Skeletal muscle satellite cell (primary cell): ENCODE measurements at regions not wholly inside any gene's neighbourhood (a gene's known extent, or its start where the extent isn't known, plus 50 kb on each side); places are given as distances from the start of the nearest gene placed in this dataset.
A peak's percentile ranks its signal among the peaks of the same experiment; 100 is the strongest.

Experiments
- H3K27me3 ChIP-seq: 2 replicates; pipeline ENCODE4 v1.7.0; 2013; ENCODE audit warnings: low read length; ENCODE audit not compliant: control insufficient read depth, insufficient read depth
- H3K36me3 ChIP-seq: 2 replicates; pipeline ENCODE4 v1.7.0; 2013; ENCODE audit warnings: mild to moderate bottlenecking, control low read depth, low read length; ENCODE audit not compliant: insufficient read depth
- H3K4me1 ChIP-seq: 2 replicates; pipeline ENCODE4 v1.7.0; 2013; ENCODE audit warnings: low read length; ENCODE audit not compliant: control insufficient read depth, insufficient read depth
- H3K4me2 ChIP-seq: 2 replicates; pipeline ENCODE4 v1.7.0; 2013; ENCODE audit warnings: mild to moderate bottlenecking, low read length
- H3K4me3 ChIP-seq: 2 replicates; pipeline ENCODE4 v1.7.0; 2013; ENCODE audit warnings: low read length
- H3K9ac ChIP-seq: 2 replicates; pipeline ENCODE4 v1.7.0; 2013; ENCODE audit warnings: mild to moderate bottlenecking, low read depth, low read length, moderate library complexity
- H3K9me3 ChIP-seq: replicated peaks from 2 replicates; pipeline ENCODE4 v1.7.0; 2013; ENCODE audit warnings: mild to moderate bottlenecking, control low read depth, low read length

DNA sequence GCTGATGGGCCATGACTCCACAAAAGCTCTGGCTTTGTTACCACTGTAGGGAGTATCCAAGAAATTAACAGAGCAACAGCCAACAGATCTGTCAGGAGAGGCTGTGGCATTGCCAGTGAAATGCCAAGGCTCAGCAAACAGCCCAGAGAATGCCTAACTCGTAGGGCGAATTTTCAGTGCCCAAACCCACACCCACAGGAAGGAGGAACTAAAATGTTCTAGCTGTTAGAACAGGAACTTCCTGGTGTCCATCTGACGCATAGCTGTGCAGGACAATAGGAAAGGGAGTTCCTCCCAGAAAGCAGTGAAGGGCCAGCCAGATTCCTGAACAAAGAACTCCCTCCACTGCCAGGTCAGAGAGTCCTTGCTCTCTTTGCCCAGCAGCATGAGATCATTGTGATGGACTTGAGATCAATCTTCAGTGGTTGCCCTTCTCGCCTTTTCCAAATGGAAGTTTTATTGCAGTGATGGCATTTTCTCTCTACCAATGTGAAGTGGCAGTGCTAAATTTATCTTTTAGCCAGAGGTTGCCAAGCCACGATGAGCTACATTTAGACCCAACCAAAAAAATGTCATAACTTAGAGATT is 224.2 kb upstream of the STARD13 start:
- peak overlapping the region; percentile 59 for H3K9ac ChIP-seq

DNA sequence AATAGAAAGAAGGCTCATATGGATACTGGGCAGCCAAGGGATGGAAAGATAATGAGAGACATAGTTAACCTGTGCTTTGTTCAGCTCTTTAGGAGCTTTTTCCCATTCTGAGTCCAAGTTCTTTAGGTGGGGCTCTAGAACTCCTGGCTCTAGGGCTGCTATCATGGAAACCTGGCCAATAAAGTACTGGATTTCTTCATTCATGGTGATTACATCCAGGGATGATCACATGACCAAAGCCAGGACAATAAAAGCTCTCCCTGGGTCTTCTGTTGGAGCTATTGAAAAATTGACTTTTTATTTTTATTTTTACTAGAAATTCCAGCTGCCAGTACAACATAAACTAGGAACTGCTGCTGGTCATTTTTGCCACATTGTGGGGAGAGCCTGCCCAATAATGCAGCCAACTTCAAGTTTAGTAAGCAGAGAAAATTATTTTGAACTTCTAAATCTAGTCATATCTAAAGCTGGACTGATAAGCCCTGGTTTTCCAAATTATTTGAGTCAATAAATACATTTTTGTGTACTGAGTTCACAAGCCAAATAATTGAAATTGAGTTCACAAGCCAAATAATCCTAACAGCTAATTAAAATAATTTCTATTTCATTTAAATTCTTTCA is 224.9 kb upstream of the STARD13 start:
- H3K4me1 ChIP-seq: peaks cover 23% of the 10 kb centered on the region
- no peaks in the 10 kb centered on the region for H3K27me3 ChIP-seq
- H3K4me3 ChIP-seq: no peak overlapping the region
- H3K9me3 ChIP-seq: no peaks in the 10 kb centered on the region
- H3K36me3 ChIP-seq: no peaks in the 10 kb centered on the region
- H3K9ac ChIP-seq: peak overlapping the region; percentile 59
- H3K4me2 ChIP-seq: no peak overlapping the region

More for the DNA sequence above, 224.2 kb upstream of the STARD13 start:
- H3K27me3 ChIP-seq: no peaks in the 10 kb centered on the region
- H3K4me1 ChIP-seq: peaks cover 23% of the 10 kb centered on the region
- peak overlapping the region; percentile 25 for H3K4me3 ChIP-seq
- H3K36me3 ChIP-seq: no peaks in the 10 kb centered on the region
- H3K9me3 ChIP-seq: no peaks in the 10 kb centered on the region
- peak overlapping the region; percentile 55 for H3K4me2 ChIP-seq

DNA sequence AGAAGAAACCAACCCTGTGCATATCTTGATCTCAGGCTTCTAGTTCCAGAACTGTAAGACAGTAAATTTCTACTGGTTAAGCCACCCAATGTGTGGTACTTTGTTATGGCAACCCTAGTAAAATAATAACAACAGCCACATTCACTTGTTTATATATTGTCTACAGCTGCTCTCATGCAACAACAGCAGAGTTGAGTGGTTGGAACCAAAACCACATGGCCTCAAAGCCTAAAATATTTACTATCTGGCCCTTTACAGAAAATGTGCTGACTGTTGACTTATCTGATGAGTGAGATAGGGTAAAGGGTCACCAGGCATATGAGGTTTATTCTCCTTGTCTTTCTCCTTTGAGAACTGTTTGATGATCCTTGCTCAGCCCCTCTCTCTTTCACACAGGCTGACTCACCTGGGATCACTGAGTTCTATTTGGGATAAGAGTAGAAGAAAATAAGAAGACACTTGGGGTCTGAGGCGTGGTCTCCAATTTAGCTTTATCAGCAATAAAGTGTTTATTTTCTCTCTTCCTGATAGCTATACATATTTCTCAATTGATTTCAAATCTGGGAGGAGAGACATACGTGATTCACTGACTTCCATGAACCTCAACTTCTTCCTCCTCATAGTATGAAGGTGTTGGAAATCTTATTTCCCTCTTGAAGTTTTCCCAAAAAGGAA is 227.5 kb upstream of the STARD13 start:
- H3K4me3 ChIP-seq: no peak overlapping the region
- no peaks in the 10 kb centered on the region for H3K36me3 ChIP-seq
- no peak overlapping the region for H3K9ac ChIP-seq
- no peak overlapping the region for H3K4me2 ChIP-seq
- no peaks in the 10 kb centered on the region for H3K9me3 ChIP-seq
- H3K4me1 ChIP-seq: peaks cover 30% of the 10 kb centered on the region
- H3K27me3 ChIP-seq: no peaks in the 10 kb centered on the region

DNA sequence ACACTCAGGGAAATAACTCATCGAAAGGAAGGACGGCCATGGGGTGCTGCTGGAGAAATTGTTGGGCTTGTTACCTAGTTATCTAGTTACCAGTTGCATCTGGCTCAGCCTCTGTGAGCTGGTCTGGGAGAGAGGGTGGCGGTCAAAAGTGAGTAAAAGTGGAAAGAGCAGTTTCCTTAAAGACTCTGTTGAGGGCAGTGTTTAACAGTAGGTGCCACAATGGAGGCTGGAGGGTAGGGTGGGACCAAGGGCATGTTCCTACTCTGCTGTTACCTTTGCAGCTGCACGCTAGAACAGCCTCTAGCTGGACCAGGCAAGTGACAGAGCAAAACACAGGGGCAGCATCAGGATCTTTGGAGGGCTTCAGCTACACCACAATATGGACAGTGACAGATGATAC is 228.8 kb upstream of the STARD13 start:
- Histone ChIP-seq H3K9me3 (no peaks in the 10 kb centered on the region), H3K4me2 (no peak overlapping the region), H3K27me3 (no peaks in the 10 kb centered on the region), H3K4me1 (peaks cover 41% of the 10 kb centered on the region), H3K9ac (no peak overlapping the region), H3K4me3 (no peak overlapping the region), H3K36me3 (no peaks in the 10 kb centered on the region)

DNA sequence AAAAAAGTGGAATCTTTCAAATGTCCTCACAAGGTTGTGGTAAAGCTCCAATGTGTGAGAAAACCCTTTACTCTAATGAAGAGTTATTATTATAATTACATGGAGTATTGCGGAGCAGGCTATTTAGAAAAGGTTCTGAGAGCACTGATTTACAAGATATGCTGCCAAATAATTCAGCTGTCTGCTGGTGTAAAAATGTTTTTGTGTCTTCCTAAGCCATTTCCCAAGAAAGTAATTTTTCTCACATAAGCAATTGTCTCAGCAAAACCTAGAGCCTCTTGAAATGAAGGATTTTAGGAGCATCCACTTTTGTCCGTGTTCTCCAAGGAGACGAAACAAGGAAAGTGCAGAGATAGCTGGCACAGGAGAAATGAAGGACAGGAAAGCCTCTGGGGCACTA is 229.6 kb upstream of the STARD13 start:
- Histone ChIP-seq H3K9me3 (no peaks in the 10 kb centered on the region), H3K27me3 (no peaks in the 10 kb centered on the region), H3K4me1 (peaks cover 39% of the 10 kb centered on the region), H3K4me3 (no peak overlapping the region), H3K9ac (no peak overlapping the region), H3K4me2 (no peak overlapping the region), H3K36me3 (no peaks in the 10 kb centered on the region)

DNA sequence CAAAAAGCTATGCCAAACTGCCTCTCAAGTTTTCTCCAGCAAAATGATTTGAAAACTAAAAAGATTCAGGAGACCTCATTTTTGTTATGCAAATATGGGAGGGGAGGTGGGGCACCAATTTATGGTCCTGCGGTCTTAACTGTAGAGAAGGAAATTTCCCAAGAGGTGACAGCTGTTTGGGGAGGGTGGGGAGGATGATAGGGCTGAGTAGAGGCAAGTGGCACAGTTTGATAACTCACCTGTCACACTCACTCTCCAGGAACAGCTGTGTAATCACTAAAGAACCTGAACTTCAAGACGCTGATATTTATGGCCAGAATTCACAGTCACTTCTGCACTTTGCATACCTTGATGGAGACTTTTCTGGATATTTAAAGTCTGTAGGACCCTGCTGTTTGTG is 232.9 kb upstream of the STARD13 start:
- peaks cover 51% of the 10 kb centered on the region for H3K4me1 ChIP-seq
- no peaks in the 10 kb centered on the region for H3K27me3 ChIP-seq
- H3K4me2 ChIP-seq: peak overlapping the region; percentile 33
- H3K9ac ChIP-seq: peak overlapping the region; percentile 58
- no peaks in the 10 kb centered on the region for H3K9me3 ChIP-seq
- peak overlapping the region; percentile 36 for H3K4me3 ChIP-seq
- no peaks in the 10 kb centered on the region for H3K36me3 ChIP-seq

DNA sequence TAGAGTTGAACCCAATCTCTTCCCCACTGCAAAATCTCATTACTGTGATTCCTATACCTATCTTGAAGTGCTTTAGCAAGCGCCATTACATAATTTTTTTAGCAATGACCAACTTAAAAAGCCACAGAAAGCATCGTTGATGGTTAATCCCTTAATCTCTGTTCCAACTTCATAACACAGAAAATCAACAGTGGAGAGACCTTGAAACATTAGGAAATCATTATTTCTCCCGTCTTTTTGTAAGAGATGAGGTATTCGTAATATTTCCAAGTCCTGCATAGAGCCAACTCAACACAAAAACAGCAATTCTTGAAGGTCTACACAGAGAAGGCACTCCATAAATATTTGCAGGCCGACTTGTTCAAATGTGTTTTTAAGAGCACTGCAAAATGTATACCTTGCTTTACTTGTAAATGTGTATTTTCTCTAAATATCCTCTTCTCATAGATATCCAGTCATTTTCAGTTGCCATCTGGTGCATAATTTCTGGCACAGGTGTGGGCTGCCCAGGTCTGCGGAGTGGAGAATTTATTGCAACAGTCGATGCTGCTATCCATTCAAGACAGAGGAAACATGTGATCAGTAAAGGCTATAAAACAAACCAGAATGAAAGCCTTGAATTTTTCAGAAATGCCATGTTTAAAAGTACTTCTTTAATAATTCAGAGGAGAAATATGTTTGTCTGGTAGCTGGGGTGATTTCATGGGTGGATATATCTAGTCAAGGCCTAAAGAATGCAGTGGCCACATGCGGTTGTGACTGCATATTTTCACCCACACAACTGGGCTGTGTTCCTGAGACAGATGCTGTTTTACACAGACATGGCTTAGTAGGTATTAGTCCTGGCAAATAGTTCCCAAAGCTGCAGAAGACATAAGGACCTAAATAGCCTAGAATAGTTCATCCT is 234.3 kb upstream of the STARD13 start:
- Histone ChIP-seq H3K9me3 (no peaks in the 10 kb centered on the region), H3K9ac (peak overlapping the region; percentile 77), H3K4me3 (peak overlapping the region; percentile 9), H3K27me3 (no peaks in the 10 kb centered on the region), H3K4me2 (peak overlapping the region; percentile 50), H3K36me3 (no peaks in the 10 kb centered on the region), H3K4me1 (peaks cover 61% of the 10 kb centered on the region)

DNA sequence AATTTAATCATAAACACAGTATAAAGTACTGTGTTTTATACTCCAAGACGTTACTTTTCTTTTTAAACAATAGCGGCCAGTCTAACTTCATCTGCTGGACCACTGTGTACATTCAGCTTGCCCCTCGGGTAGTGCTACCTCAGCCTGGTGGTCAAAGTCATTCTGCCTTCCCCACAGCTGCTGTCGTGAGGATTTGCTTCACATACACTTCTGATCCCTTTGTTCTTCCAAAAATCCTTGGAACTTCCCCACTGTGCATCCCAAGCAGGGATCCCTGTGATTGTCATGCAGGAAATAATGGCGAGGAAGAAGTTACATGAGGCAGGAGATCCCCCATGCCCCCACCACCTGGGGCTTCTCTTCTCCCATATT is 234.9 kb upstream of the STARD13 start:
- Histone ChIP-seq H3K9me3 (no peaks in the 10 kb centered on the region), H3K27me3 (no peaks in the 10 kb centered on the region), H3K9ac (peak overlapping the region; percentile 77)

DNA sequence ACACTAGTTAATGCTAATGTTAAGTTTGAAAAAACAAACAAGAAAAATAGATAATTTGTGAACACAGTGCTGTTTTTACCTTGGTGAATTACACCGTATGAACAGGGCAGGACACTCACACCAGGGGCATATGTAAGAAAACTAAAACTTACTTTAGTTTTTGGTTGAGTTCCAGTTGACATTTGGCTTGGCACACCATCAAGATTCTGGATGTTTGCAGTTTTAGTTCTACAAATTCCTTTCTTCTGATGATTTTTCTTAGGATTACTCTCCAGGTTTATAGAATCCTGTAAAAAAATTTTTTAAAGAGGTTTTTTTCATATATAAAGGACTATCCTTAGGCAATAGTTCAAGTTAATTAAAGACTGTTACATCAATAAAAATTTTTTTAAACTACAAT is 238.5 kb upstream of the STARD13 start:
- Histone ChIP-seq H3K27me3 (no peaks in the 10 kb centered on the region), H3K4me1 (peaks cover 59% of the 10 kb centered on the region), H3K9me3 (no peaks in the 10 kb centered on the region), H3K9ac (peak overlapping the region; percentile 47), H3K4me2 (peak overlapping the region; percentile 18), H3K36me3 (no peaks in the 10 kb centered on the region), H3K4me3 (no peak overlapping the region)

More for the DNA sequence above, 234.9 kb upstream of the STARD13 start:
- Histone ChIP-seq H3K4me3 (peak overlapping the region; percentile 22), H3K4me2 (peak overlapping the region; percentile 50), H3K36me3 (no peaks in the 10 kb centered on the region), H3K4me1 (peaks cover 66% of the 10 kb centered on the region)

DNA sequence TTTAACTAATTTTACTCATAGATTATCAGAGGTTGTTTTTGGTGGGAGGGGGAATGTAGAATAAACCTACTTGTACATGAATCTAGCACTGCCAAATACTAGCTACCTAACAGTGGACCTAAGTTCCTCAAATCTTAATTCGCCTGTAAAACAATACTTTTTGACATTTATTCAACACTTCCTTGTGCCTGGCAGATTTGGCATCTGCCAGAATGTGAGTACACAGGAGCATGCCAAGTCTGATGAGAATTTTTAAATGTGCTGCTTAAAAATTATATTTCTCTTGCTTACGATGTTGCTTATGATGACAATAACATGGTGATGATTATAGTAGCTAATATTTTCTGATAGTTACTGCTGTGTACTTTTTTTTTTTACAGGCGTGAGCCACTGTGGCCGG is 240.2 kb upstream of the STARD13 start:
- H3K9ac ChIP-seq: peak overlapping the region; percentile 38
- peak overlapping the region; percentile 19 for H3K4me2 ChIP-seq
- H3K9me3 ChIP-seq: no peaks in the 10 kb centered on the region
- no peaks in the 10 kb centered on the region for H3K27me3 ChIP-seq
- H3K4me3 ChIP-seq: no peak overlapping the region
- H3K4me1 ChIP-seq: peaks cover 44% of the 10 kb centered on the region
- H3K36me3 ChIP-seq: no peaks in the 10 kb centered on the region

DNA sequence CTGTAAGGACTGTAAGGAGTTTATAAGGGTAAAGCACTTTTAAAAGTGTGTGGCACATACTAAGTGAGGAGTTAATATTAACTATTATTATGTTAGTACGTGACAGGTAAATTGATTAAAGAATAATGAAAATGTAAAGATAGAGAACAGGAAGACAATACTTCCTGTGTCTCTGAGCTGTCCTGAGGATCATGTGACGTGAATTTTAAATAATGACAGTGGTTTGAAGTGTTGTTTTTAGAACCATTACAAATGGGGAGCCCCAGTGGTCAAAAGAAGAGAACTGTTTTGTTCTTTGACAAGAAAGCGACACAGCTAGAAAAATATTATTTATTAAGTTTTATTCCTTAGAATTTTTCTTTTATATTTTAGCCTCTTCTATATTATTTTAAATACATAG is 241.2 kb upstream of the STARD13 start:
- Histone ChIP-seq H3K4me3 (no peak overlapping the region), H3K9ac (no peak overlapping the region), H3K4me2 (no peak overlapping the region), H3K36me3 (no peaks in the 10 kb centered on the region), H3K27me3 (no peaks in the 10 kb centered on the region), H3K9me3 (no peaks in the 10 kb centered on the region), H3K4me1 (peaks cover 35% of the 10 kb centered on the region)
